HG03196 (cell line): ENCODE measurements at regions not wholly inside any gene's neighbourhood (a gene's known extent, or its start where the extent isn't known, plus 50 kb on each side); places are given as distances from the start of the nearest gene placed in this dataset.
A peak's percentile ranks its signal among the peaks of the same experiment; 100 is the strongest.

Experiments
- ATAC-seq: cut with Tn5 transposase; IDR thresholded peaks from one replicate; pipeline ENCODE4 v1.9.1; 2021; ENCODE audit not compliant: unreplicated experiment

- peak; percentile 65 for ATAC-seq
These were observed 78.0 kb upstream of the NHSL1 start for GRCh38 chr6:138577151-138577915.

DNA sequence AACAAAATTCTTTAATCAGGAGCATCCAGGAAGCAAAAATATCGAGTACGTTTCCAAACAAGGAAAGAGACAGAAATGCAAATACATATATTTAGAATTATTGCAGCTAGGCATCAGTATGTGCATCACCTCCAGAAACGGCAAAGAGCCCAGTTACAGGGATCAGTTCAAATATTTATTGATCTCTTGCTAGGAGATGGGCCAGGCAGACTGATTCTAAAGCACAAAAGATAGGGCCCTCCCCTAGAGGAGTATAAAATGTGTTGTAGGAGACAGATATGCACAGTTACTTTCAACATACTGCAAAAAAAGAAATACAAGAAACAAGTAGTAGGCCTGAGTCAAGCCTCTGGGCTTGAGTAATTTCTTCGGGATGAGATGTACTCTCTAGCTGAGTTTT lies 80.7 kb upstream of the NHSL1 start:
- no peak for ATAC-seq

GRCh38 chr6:138580801-138581200 lies 81.5 kb upstream of the NHSL1 start:
- no peak for ATAC-seq

DNA sequence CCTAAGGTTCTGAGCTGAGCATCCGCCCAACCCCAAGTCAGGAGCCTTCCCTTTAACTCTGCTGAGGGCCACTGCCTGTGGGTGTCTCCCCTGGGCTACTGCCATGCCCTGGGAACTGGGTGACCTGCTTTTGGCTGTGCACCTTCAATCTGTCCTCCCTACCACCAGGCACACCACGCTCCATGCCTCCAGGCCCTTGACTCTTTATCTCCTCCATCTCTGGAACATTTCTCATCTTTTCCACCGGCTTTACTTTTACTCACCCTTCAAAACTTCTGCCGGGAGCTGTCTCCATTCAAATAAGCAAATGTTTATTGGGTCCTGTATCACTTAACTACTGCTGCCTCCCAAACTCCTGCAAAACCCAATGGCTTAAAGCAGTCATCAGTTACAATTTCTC lies 83.3 kb upstream of the NHSL1 start:
- no peak for ATAC-seq

- ATAC-seq, result peak; percentile 42
These were observed 87.3 kb upstream of the NHSL1 start for GRCh38 chr6:138586638-138587037.

GRCh38 chr6:138588805-138589434 lies 89.6 kb upstream of the NHSL1 start:
- no peak for ATAC-seq

GRCh38 chr6:138590796-138591709 lies 91.8 kb upstream of the NHSL1 start:
- no peak for ATAC-seq

DNA sequence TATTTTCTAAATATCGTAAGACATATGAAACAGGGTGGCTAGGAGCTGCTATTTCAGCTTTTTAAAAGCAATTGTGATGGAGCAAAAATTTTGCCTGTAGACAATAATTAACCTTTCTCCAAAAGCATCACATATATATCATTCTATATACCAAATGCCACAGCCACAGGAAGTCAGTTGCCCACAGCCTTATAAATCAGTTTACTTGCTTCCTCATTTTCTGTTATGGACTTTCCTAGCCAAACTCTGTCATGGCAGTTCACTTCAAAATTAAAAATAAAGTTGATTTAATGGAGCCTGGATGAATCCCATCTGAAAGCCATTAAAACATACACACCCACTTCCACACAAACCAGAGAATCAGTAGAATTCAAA lies 93.4 kb upstream of the NHSL1 start:
- peak; percentile 59 for ATAC-seq

GRCh38 chr6:138593124-138593877 lies 94.0 kb upstream of the NHSL1 start:
- ATAC-seq, result peak; percentile 86

GRCh38 chr6:138593909-138594757 lies 94.8 kb upstream of the NHSL1 start:
- ATAC-seq, result no peak

DNA sequence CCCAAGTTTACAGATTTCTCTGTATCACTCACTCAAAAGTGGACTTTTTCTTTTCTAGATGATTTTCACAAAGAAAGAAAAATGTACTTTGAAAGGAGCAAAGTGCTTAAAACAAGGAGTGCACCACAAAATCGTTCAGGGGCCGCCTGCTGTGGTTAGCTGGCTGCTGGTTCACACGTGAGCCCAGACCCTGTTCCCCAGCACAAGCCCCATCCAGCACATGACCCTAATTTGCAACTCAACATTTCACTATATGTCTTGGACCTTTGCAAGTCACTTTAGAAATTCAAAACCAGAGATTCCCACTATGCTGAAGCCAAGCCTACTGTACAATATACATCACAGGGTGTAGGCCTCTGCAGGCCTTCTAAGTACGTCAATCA lies 95.5 kb upstream of the NHSL1 start:
- ATAC-seq, result no peak

DNA sequence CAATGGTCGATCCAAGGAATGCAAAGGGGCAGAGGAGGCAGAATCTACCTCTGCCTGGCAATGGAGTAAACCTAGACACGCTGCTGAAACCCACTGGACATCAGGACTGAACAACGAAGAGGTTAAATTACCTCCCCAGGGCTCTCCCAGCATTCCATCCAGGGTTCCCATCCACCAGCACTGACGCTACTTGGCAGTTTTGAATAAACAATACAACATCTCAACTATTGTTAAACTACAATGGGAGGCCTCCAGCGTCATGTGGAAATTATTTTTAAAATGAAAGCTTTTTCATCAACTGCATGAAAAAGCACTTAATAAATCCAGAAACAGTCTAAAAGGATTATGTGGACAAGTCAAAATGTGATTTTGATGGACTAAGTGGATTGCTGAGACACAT lies 96.8 kb upstream of the NHSL1 start:
- ATAC-seq, result no peak

DNA sequence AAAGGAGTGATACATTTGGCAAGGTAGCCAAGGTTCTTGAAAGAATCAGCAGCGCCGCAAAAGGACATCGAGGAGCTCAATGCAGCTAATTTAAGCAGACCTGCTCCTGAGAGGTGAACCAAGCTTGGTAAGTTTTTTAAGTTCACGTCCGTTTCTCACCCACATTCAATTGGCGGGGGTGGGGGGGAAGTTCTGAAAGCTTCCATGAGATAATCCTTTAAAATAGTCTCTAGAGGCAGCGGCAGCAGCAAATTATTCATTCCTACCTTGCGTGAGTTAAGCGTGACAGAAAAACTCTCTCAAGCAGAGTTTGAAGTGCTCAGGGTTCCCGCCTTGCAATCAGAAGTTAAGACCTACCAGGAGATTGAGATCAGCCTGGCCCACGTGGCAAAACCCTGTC lies 97.3 kb upstream of the NHSL1 start:
- no peak for ATAC-seq

- ATAC-seq, result no peak
These were observed 98.0 kb upstream of the NHSL1 start for GRCh38 chr6:138597336-138597735.

GRCh38 chr6:138598562-138599173 lies 99.4 kb upstream of the NHSL1 start:
- ATAC-seq, result no peak

DNA sequence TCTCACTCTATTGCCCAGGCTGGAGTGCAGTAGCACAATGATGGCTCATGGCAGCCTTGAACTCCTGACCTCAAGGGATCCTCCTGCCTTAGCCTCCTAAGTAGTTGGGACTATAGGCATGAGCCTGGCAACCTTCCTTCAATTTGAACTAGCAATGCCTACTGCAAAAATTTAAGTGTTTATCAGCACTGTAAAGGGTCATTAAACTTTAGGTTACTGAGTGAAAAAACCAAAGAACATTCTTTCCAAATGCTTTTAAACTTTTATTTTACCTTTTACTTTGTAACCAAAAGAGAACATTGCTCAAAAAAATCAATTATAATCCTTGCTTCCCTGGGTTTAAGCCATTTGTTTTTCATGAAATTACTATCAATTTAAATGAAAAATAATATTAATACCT lies 101.0 kb upstream of the NHSL1 start:
- no peak for ATAC-seq

DNA sequence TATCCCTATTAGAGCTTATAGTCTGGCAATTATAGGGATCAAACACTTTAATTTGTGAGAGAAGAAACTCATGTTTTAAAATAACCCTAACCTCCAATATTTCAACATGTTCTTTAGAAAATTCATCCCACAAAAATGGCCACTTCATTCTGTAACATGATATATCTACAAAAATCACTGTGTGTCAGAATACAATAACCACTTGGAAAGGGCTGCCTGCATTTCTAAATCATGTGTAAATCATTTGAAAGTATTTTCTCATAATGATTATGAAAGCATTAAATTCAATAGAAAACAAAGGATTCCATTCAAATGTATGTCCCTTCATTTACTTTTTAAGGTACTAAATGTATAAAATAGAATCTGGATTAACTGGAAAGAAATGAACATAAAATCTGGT lies 101.4 kb upstream of the NHSL1 start:
- no peak for ATAC-seq

DNA sequence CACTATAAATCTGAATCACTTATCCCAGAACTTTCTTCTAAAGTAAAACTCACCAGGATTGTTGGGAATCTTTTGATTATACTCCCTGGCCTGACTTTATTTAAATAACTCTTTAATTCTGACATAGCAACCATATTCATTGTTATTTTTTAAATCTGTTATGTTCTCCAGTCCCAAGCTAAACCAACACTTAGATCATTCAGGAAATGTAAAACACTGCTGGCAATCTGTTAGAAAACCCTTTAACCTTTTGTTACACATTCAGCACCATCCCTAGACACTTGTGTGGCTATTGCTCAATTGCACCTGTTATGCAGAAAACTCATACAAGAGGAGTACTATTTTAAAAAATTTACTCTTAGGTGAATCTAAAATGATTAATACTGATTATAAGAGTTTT lies 101.8 kb upstream of the NHSL1 start:
- ATAC-seq, result no peak

DNA sequence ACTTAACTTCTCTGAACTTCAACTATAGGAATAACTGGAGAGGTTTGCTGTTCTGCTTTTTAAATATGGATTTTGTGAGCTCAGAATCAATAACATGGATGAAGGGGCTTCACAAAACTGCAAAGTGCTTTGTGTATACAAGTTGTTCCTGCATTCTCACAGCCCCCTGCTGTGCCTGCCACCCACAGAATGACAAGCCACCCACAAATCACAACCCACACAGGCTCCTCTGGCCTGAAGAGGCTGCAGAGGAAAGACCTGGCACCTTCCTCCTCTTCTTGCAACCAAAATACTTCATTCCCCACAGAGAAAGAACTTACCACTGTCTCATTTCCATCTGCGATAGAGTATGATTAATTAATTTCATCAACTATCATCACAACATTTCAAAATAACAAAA lies 106.7 kb upstream of the NHSL1 start:
- no peak for ATAC-seq
